ENCODE measurements at regions not wholly inside any gene's neighbourhood (a gene's known extent, or its start where the extent isn't known, plus 50 kb on each side); places are given as distances from the start of the nearest gene placed in this dataset.

- DNase-seq (ENCODE audit: low read depth, low spot score) = no peak
Observed at GRCh38 chr2:8389431-8390108, 292.3 kb upstream of the ID2 start.

- DNase-seq (ENCODE audit: low read depth, low spot score) = no peak
Observed at GRCh38 chr2:8391126-8391525, 290.7 kb upstream of the ID2 start.

- no peak for DNase-seq (ENCODE audit: low read depth, low spot score)
Observed at GRCh38 chr2:8391584-8391983, 290.3 kb upstream of the ID2 start.

- DNase-seq (ENCODE audit: low read depth, low spot score) = peak; percentile 78
Observed at GRCh38 chr2:8392098-8392866, 289.6 kb upstream of the ID2 start.

DNA sequence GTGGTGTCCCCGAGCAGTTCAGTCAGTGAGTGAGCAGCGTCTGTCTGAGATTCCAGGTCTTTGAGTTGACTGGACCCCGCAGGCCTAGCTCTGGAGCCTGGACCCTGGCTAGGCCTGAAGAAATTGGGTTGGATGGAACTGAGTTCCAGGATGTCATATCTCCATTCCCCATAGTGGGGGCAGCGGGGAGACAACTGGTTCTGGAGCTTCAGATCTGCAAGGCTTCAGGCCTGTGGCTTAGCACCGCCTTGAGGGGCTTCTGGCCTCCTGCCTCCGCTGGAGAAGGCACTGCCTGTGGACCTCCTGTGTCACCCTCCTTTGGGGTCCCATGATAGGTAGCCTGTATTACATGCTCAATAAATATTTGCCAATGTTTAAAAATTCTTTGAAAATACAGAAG lies 288.4 kb upstream of the ID2 start:
- DNase-seq (ENCODE audit: low read depth, low spot score) = no peak

GRCh38 chr2:8394131-8394530 lies 287.7 kb upstream of the ID2 start:
- no peak for DNase-seq (ENCODE audit: low read depth, low spot score)

- no peak for DNase-seq (ENCODE audit: low read depth, low spot score)
Observed at GRCh38 chr2:8394569-8395359, 287.1 kb upstream of the ID2 start.

DNA sequence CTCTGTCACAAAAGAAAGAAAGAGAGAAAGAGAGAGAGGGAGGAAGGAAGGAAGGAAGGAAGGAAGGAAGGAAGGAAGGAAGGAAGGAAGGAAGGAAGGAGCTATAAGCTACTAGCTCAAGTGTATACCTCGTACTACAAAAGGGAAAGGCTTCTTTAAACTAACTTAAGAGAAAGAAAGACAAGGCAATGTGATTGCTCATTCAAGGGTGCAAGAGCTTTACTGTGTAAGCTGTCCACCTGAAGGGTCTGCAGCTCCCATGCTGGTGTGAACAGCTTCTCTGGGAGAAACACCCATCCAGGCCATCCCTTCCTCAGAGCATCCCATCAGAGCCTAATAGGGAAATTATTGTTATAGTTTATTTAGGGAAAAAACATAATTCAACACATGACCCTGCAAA lies 286.1 kb upstream of the ID2 start:
- no peak for DNase-seq (ENCODE audit: low read depth, low spot score)

- no peak for DNase-seq (ENCODE audit: low read depth, low spot score)
Observed at GRCh38 chr2:8398040-8398668, 283.7 kb upstream of the ID2 start.

GRCh38 chr2:8399731-8400130 lies 282.1 kb upstream of the ID2 start:
- DNase-seq (ENCODE audit: low read depth, low spot score) = no peak

DNA sequence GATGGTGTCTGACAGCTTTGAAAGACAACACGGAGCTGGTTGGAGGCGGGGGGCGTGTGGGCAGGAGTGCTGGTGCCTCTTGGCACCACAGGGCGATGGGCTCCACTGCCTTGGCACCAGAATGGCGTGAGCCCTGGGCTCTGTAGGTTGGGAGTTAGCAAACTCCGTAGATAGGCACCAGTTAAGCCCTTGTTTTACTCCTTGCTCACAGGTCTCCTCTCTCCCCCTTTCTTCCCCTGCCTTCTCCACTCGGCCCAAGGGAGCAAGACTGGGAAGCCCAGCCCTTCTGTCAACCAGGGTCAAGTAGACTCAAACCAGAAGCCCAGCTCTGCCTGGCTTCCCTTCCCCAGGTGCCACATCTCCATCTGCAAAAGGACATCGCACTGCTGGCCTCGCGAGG lies 281.7 kb upstream of the ID2 start:
- DNase-seq (ENCODE audit: low read depth, low spot score) = no peak

DNA sequence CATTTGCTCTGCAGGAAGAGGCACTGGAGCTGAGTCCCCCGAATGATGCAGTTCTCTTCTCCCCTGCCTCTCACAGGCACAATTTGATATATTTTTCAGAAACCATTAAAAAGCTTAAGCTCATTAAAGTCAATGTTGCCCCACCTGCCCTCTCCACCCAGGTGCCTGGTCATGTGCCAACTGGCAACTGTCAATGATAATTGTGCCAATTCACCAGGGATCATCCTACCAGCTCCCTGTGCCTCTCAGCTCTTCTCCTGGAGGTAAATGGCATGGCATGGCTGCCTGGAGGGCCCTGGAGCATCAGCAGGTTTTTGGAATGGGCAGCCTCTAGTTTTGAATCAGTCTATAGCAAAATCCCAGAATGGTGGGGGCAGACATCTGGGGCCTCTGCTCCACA lies 279.6 kb upstream of the ID2 start:
- no peak for DNase-seq (ENCODE audit: low read depth, low spot score)

GRCh38 chr2:8403876-8404275 lies 278.0 kb upstream of the ID2 start:
- DNase-seq (ENCODE audit: low read depth, low spot score) = peak; percentile 48

DNA sequence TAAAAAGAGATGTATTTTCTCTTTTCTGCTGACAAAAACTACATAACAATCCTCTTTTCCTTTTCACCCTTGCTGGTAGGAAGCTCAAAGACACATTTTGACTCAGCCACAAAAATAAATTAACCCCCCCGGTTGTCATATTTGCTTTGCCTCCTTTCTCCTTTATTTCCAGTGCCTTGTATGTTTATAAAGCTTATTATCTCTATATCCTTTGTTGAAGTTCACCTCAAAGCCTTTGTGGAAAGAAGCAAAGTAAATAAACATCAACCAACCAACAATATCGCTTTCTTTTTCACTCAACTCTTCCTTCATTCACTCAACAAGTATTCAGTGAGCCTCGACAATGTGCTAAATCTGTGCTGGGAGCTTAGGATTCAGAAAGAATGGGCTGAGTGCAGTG lies 276.5 kb upstream of the ID2 start:
- DNase-seq (ENCODE audit: low read depth, low spot score) = no peak

DNA sequence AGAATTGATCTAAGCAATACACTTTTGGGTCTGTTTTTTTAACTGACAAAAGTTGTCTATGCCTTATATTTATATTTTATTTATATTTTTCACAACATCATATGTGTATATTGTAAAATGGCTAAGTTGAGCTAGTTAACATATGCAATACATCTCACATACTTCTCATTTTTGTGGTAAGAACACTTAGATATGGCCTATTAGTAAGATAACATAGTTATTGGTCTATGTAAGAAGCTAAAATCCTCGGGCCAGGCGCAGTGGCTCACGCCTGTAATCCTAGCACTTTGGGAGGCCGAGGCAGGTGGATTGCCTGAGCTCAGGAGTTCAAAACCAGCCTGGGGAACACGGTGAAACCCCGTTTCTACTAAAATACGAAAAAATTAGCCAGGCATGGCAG lies 275.6 kb upstream of the ID2 start:
- no peak for DNase-seq (ENCODE audit: low read depth, low spot score)

GRCh38 chr2:8407332-8407731 lies 274.5 kb upstream of the ID2 start:
- DNase-seq (ENCODE audit: low read depth, low spot score) = no peak

DNA sequence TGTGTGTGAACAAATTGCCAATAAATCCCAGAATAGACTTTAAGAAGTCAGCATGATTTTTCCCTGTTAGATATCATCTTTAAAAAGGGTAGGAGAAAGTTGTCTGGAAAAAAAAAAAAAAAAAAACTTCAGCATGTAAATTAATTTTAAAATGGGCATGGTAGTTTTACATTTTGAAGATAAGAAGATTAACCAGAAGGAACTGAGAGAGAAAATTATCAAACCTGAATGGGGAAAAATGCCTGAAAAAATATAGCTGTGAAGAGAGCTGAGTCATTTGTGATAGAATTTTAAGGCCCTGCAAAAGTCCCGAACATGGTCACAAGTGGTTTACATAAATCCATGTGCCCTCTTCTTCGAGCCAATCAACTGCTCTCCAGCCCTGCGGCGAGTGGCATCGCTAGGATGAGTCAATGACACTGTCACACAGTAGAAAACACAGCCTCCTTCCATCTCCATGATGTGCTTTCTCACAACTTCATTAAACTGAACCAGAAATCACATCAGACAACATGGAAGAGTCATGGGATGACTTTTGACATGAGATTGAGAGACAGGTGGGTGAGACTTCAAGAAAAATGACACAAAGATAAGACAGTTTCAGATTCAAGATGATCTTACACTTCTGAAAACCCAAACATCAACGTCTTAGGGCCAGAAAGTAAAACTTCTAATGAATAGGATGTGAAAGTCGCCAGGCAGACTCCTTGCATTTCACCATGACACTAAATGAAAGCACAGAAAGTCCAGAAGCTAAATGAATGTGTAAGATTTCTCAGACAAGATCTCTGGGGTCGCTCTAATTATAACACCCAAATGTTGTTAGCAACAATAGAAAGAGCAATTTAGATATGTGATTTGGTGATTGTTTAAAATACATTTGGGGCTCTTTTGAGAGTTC lies 273.0 kb upstream of the ID2 start:
- DNase-seq (ENCODE audit: low read depth, low spot score) = no peak

GRCh38 chr2:8409461-8410260 lies 272.2 kb upstream of the ID2 start:
- no peak for DNase-seq (ENCODE audit: low read depth, low spot score)

DNA sequence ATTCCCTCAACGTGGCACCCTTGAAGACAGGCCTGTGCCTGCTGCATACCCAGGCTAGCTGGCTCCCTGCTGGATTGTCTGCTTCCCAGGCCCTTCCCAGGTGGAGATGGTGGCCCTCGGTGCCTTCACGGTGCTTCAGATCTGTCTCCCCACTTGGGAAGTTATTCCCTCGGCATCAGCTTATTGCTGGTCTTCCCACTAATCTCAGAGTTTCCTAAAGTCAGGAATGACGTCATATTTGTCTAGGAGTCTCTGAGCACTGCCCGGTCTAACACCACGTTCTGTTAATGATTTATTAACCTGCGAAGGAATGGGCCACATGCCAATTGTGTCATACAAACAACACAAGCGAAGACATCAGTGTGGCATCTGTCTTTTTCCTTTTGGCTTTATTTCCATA lies 269.8 kb upstream of the ID2 start:
- DNase-seq (ENCODE audit: low read depth, low spot score) = no peak

- DNase-seq (ENCODE audit: low read depth, low spot score) = peak; percentile 61
Observed at GRCh38 chr2:8412586-8412985, 269.3 kb upstream of the ID2 start.

Data from ELF-1 (cell line).